ENCODE measurements at regions not wholly inside any gene's neighbourhood (a gene's known extent, or its start where the extent isn't known, plus 50 kb on each side); places are given as distances from the start of the nearest gene placed in this dataset.

DNA sequence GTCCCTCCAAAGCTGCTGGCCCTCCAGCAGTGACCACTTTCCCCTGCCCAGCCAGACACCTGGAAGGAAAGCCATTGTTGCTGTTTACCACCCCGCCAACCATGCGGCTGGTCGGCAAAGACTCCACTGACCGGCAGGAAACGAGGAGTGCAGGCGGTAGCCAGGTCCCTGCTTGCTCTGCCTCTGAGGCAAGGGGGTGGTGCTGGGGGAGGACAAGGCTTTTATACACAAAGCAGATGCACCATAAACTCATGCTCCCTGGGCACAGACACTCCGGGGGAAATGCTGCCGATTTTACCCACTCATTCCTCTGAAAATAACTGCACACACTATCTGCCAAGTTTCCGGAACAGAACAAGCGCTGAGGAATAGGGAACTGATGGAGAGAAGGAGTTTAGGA is 62.8 kb upstream of the GRIN2A start:
- H3K9me3 ChIP-seq: no peaks in the 10 kb centered on the region
- DNase-seq: no peak

GRCh38 chr16:10250137-10250828 is 68.1 kb upstream of the GRIN2A start:
- Histone ChIP-seq H3K27me3 (no peaks in the 10 kb centered on the region), H3K9ac (ENCODE audit: low read depth in 2 of 2, low read length in 2 of 2) (no peak overlapping the region), H3K27ac (no peak overlapping the region), H3K9me3 (no peaks in the 10 kb centered on the region), H3K4me1 (no peaks in the 10 kb centered on the region), H3K4me3 (no peak overlapping the region), H3K36me3 (no peaks in the 10 kb centered on the region)
- DNase-seq: no peak
- TF ChIP-seq, protein P1, sequence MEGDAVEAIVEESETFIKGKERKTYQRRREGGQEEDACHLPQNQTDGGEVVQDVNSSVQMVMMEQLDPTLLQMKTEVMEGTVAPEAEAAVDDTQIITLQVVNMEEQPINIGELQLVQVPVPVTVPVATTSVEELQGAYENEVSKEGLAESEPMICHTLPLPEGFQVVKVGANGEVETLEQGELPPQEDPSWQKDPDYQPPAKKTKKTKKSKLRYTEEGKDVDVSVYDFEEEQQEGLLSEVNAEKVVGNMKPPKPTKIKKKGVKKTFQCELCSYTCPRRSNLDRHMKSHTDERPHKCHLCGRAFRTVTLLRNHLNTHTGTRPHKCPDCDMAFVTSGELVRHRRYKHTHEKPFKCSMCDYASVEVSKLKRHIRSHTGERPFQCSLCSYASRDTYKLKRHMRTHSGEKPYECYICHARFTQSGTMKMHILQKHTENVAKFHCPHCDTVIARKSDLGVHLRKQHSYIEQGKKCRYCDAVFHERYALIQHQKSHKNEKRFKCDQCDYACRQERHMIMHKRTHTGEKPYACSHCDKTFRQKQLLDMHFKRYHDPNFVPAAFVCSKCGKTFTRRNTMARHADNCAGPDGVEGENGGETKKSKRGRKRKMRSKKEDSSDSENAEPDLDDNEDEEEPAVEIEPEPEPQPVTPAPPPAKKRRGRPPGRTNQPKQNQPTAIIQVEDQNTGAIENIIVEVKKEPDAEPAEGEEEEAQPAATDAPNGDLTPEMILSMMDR (IDR thresholded peaks at IDR 0.05): no peak
- intact Hi-C loops (cut with DNase I): loop anchor here (10.0 kb wide), 1 partner anchor 485 kb away; no protein-coding TSS in a partner anchor

More for the DNA sequence above, 62.8 kb upstream of the GRIN2A start:
- TF ChIP-seq, protein P1 (IDR thresholded peaks at IDR 0.05): no peak
- H3K36me3 ChIP-seq: no peaks in the 10 kb centered on the region
- H3K4me1 ChIP-seq: no peaks in the 10 kb centered on the region
- intact Hi-C loops (cut with DNase I): no loop called here
- H3K4me3 ChIP-seq: no peak overlapping the region
- no peak overlapping the region for H3K9ac ChIP-seq (ENCODE audit: low read depth in 2 of 2, low read length in 2 of 2)
- H3K27ac ChIP-seq: no peak overlapping the region
- no peaks in the 10 kb centered on the region for H3K27me3 ChIP-seq

GRCh38 chr16:10252155-10252554 is 69.9 kb upstream of the GRIN2A start:
- intact Hi-C loops (cut with DNase I): loop anchor here (10.0 kb wide), 1 partner anchor 483 kb away; no protein-coding TSS in a partner anchor
- TF ChIP-seq, protein P1 (IDR thresholded peaks at IDR 0.05): no peak
- Histone ChIP-seq H3K36me3 (no peaks in the 10 kb centered on the region), H3K9me3 (no peaks in the 10 kb centered on the region), H3K4me1 (no peaks in the 10 kb centered on the region), H3K27ac (no peak overlapping the region), H3K4me3 (no peak overlapping the region), H3K9ac (ENCODE audit: low read depth in 2 of 2, low read length in 2 of 2) (no peak overlapping the region), H3K27me3 (no peaks in the 10 kb centered on the region)
- no peak for DNase-seq

DNA sequence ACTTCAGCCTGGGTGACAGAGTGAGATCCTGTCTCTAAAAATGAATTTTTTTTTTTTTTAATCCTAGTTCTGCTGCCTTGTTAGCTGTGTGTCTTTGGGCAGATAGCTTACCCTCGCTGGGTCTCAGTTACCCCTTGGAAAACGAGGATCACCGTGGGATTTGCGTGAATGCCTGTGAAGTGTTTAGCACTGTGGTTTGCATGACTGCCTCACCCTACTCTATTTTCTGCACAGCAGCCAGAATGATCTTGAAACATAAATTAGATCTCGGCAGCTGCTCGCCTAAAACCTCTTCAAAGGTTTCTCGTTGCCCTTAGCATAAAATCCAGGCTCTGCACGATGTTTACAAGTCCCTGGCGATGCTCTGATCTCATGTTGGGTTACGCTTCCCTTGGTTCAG is 71.2 kb upstream of the GRIN2A start:
- DNase-seq: no peak
- intact Hi-C loops (cut with DNase I): loop anchor here (10.0 kb wide), 1 partner anchor 481 kb away; no protein-coding TSS in a partner anchor
- H3K36me3 ChIP-seq: no peaks in the 10 kb centered on the region
- no peaks in the 10 kb centered on the region for H3K9me3 ChIP-seq
- no peak overlapping the region for H3K9ac ChIP-seq (ENCODE audit: low read depth in 2 of 2, low read length in 2 of 2)
- H3K27ac ChIP-seq: no peak overlapping the region
- H3K4me1 ChIP-seq: no peaks in the 10 kb centered on the region
- H3K27me3 ChIP-seq: no peaks in the 10 kb centered on the region
- no peak overlapping the region for H3K4me3 ChIP-seq
- TF ChIP-seq, protein P1 (IDR thresholded peaks at IDR 0.05): no peak

DNA sequence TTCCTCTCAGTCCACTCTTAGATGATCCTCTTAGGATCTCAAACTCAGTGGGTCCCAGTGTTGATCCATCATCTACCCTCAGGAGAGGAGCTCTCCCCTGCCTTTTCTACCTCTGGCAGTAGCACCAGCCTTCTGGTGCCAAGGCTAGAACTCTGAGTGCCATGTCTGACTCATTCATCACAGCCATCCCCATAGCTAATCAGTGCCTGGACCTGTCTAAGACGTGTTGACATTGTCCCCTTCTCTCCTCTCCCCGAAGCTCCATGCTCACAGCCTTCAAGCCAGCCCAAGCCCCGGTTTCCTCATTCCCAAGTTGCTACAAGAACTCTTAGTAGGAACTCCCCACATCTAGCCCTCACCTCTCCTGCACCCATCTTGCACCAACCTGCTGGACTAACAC is 73.5 kb upstream of the GRIN2A start:
- TF ChIP-seq, protein P1 (IDR thresholded peaks at IDR 0.05): no peak
- no peak overlapping the region for H3K4me3 ChIP-seq
- no peak for DNase-seq
- no peak overlapping the region for H3K9ac ChIP-seq (ENCODE audit: low read depth in 2 of 2, low read length in 2 of 2)
- H3K36me3 ChIP-seq: no peaks in the 10 kb centered on the region
- intact Hi-C loops (cut with DNase I): loop anchor here (2.0 to 10.0 kb wide), 2 partner anchors 253 to 479 kb away; no protein-coding TSS in a partner anchor
- H3K27me3 ChIP-seq: no peaks in the 10 kb centered on the region
- H3K4me1 ChIP-seq: no peaks in the 10 kb centered on the region
- no peak overlapping the region for H3K27ac ChIP-seq
- no peaks in the 10 kb centered on the region for H3K9me3 ChIP-seq
